SK-N-SH (cell line): ENCODE measurements at regions not wholly inside any gene's neighbourhood (a gene's known extent, or its start where the extent isn't known, plus 50 kb on each side); places are given as distances from the start of the nearest gene placed in this dataset.
"Not testable (repeated sequence)": the region's sequence is repeated elsewhere in the genome, so short reads cannot be mapped to it uniquely, and the experiment has no call there.

Experiments
- CTCF ChIA-PET: fragments of 300-600, 350-600 bp; formaldehyde crosslinking; extraction: SDS; loops from one replicate; lab custom pipeline; 2021; lab: Yijun Ruan, JAX
- POLR2A ChIA-PET: fragments of 350-600 bp; sonication (Branson Sonifier 250); formaldehyde crosslinking; extraction: SDS; loops from one replicate; lab custom pipeline; 2020; ENCODE audit warnings: antibody characterized with exemption, inconsistent platforms; lab: Yijun Ruan, JAX
- DNase-seq: peaks from one replicate; pipeline ENCODE4 v3.0.0; 2012
- H2AFZ ChIP-seq: fragments of 200-600 bp; sonication (generic); 2 replicates; pipeline ENCODE4 v1.8.1; 2016; ENCODE audit warnings: antibody characterized with exemption, mild to moderate bottlenecking, low read depth
- H3F3A ChIP-seq: fragments of 200-600 bp; sonication (generic); replicated peaks from 2 replicates; pipeline ENCODE3; 2016; ENCODE audit warnings: antibody characterized with exemption, mild to moderate bottlenecking; ENCODE audit not compliant: insufficient read depth
- H3K27ac ChIP-seq, 2 experiments: fragments of 200-500 bp in 1 of 2; fragments of 200-600 bp in 1 of 2; sonication (Bioruptor generic) in 1 of 2; sonication (generic), shearing (Covaris generic) in 1 of 2; 2 replicates each; pipeline versions ENCODE4 v1.5.1 to v1.6.1; 2014 to 2016; ENCODE audit warnings: low read depth in 2 of 2, inconsistent platforms in 1 of 2, low read length in 1 of 2, mild to moderate bottlenecking in 1 of 2, mixed read lengths in 1 of 2
- H3K27me3 ChIP-seq: fragments of 200-600 bp; sonication (generic), shearing (Covaris generic); 2 replicates; pipeline ENCODE4 v1.6.1; 2016; ENCODE audit warnings: mixed run types; ENCODE audit not compliant: insufficient read depth
- H3K36me3 ChIP-seq, 2 experiments: fragments of 200-500 bp in 1 of 2; fragments of 200-600 bp in 1 of 2; sonication (Bioruptor generic) in 1 of 2; sonication (generic) in 1 of 2; replicated peaks in 1 of 2; 2 replicates each; pipeline versions ENCODE3 to v1.5.1; 2014 to 2016; ENCODE audit warnings: low read length in 1 of 2, mild to moderate bottlenecking in 1 of 2; ENCODE audit not compliant: insufficient read depth in 2 of 2, control insufficient read depth in 1 of 2
- H3K4me1 ChIP-seq, 2 experiments: fragments of 200-500 bp in 1 of 2; fragments of 200-600 bp in 1 of 2; sonication (Bioruptor generic) in 1 of 2; sonication (generic), shearing (Covaris generic) in 1 of 2; 2 replicates each; pipeline versions ENCODE4 v1.5.1 to v1.6.1; 2014 to 2016; ENCODE audit warnings: low read depth in 1 of 2, low read length in 1 of 2, mixed run types in 1 of 2; ENCODE audit not compliant: insufficient read depth in 2 of 2, control insufficient read depth in 1 of 2
- H3K4me2 ChIP-seq: fragments of 200-600 bp; sonication (generic), shearing (Covaris generic); 2 replicates; pipeline ENCODE4 v1.6.1; 2017; ENCODE audit warnings: mixed run types
- H3K4me3 ChIP-seq, 2 experiments: fragments of 200-500 bp in 1 of 2; fragments of 200-600 bp in 1 of 2; sonication (Bioruptor generic) in 1 of 2; sonication (generic), shearing (Covaris generic) in 1 of 2; 2 replicates each; pipeline versions ENCODE4 v1.5.1 to v1.8.1; 2014 to 2016; ENCODE audit warnings: low read depth in 2 of 2, inconsistent platforms in 1 of 2, low read length in 1 of 2, mild to moderate bottlenecking in 1 of 2, mixed read lengths in 1 of 2, moderate library complexity in 1 of 2
- H3K79me2 ChIP-seq: fragments of 200-600 bp; sonication (generic); 2 replicates; pipeline ENCODE4 v1.8.1; 2017; ENCODE audit warnings: mild to moderate bottlenecking; ENCODE audit not compliant: insufficient read depth
- H3K9ac ChIP-seq: fragments of 200-600 bp; sonication (generic); 2 replicates; pipeline ENCODE4 v1.6.1; 2017; ENCODE audit warnings: mixed run types
- H3K9me2 ChIP-seq: fragments of 200-600 bp; sonication (generic); 2 replicates; pipeline ENCODE4 v1.6.1; 2017; ENCODE audit warnings: mixed run types
- H3K9me3 ChIP-seq: fragments of 200-600 bp; sonication (generic); 2 replicates; pipeline ENCODE4 v1.6.1; 2017; ENCODE audit warnings: mixed run types, mild to moderate bottlenecking, moderate library complexity
- H4K20me1 ChIP-seq: fragments of 200-600 bp; sonication (generic); 2 replicates; pipeline ENCODE4 v1.6.1; 2017; ENCODE audit warnings: mild to moderate bottlenecking, mixed run types; ENCODE audit not compliant: insufficient read depth
- CTCF ChIP-seq: fragments of 200-600 bp; sonication (generic); IDR thresholded peaks from 2 replicates; pipeline ENCODE4 v1.6.1; 2017; ENCODE audit warnings: antibody characterized with exemption, mild to moderate bottlenecking, moderate library complexity
- EZH2phosphoT487 ChIP-seq: fragments of 200-600 bp; sonication (generic); IDR thresholded peaks from 2 replicates; pipeline ENCODE4 v1.6.1; 2017; ENCODE audit warnings: low read depth, mixed run types, mild to moderate bottlenecking, antibody characterized with exemption, moderate library complexity, borderline replicate concordance
- FOXM1 ChIP-seq: IDR thresholded peaks from 2 replicates; pipeline ENCODE4 v1.4.0; 2012; ENCODE audit warnings: low read depth, mild to moderate bottlenecking
- GABPA ChIP-seq: IDR thresholded peaks from 2 replicates; pipeline ENCODE4 v1.4.0; 2012; ENCODE audit warnings: low read depth, mild to moderate bottlenecking
- JUND ChIP-seq: IDR thresholded peaks from 2 replicates; pipeline ENCODE4 v1.4.0; 2012
- MAX ChIP-seq: IDR thresholded peaks from 2 replicates; pipeline ENCODE4 v1.4.0; 2012; ENCODE audit warnings: low read depth
- MXI1 ChIP-seq: IDR thresholded peaks from 2 replicates; pipeline ENCODE4 v1.6.1; 2012; ENCODE audit warnings: mild to moderate bottlenecking, low read depth, low read length, improper control_type of control experiment
- NFIC ChIP-seq: IDR thresholded peaks from 2 replicates; pipeline ENCODE4 v1.4.0; 2012; ENCODE audit warnings: borderline replicate concordance
- POLR2AphosphoS5 ChIP-seq: IDR thresholded peaks from 2 replicates; pipeline ENCODE4 v1.6.1; 2012; ENCODE audit warnings: low read depth, low read length
- RAD21 ChIP-seq: IDR thresholded peaks from 2 replicates; pipeline ENCODE4 v1.6.1; 2012; ENCODE audit warnings: mild to moderate bottlenecking, low read length
- REST ChIP-seq: IDR thresholded peaks from 2 replicates; pipeline ENCODE4 v1.6.1; 2012; ENCODE audit warnings: mild to moderate bottlenecking, low read depth, low read length, moderate library complexity
- RFX5 ChIP-seq: IDR thresholded peaks from 2 replicates; pipeline ENCODE4 v1.6.1; 2012; ENCODE audit warnings: mild to moderate bottlenecking, improper control_type of control experiment, low read length
- RXRA ChIP-seq: IDR thresholded peaks from 2 replicates; pipeline ENCODE4 v1.4.0; 2012; ENCODE audit warnings: low read depth, mild to moderate bottlenecking, borderline replicate concordance
- SIN3A ChIP-seq: IDR thresholded peaks from 2 replicates; pipeline ENCODE4 v1.6.1; 2012; ENCODE audit warnings: low read depth, mild to moderate bottlenecking, low read length, moderate library complexity, borderline replicate concordance
- TAF1 ChIP-seq: IDR thresholded peaks from 2 replicates; pipeline ENCODE4 v1.6.1; 2012; ENCODE audit warnings: low read depth, mild to moderate bottlenecking, low read length, moderate library complexity, borderline replicate concordance
- TCF12 ChIP-seq: IDR thresholded peaks from 2 replicates; pipeline ENCODE4 v1.4.0; 2012
- YY1 ChIP-seq: IDR thresholded peaks from 2 replicates; pipeline ENCODE4 v1.4.0; 2012; ENCODE audit warnings: low read depth, mild to moderate bottlenecking
- WGBS: methylation state at CpG from one replicate; pipeline ENCODE4 v1.1.6; 2017; ENCODE audit warnings: low lambda C conversion rate; 5-methylcytosine and 5-hydroxymethylcytosine counted together

- H3K27me3 ChIP-seq, result no peaks in the 10 kb centered on the region; the same call in 1 of the 2 replicates
- peak; percentile 74 for TF ChIP-seq CTCF
- no peak for TF ChIP-seq EZH2phosphoT487
- TF ChIP-seq RAD21, result peak; percentile 34
- TF ChIP-seq POLR2AphosphoS5, result no peak
- TF ChIP-seq, all 33 proteins: peak for 2
- no peak overlapping the region for H3K27ac ChIP-seq
- 13% methylated on average over 7 of the region's 7 CpGs for WGBS
- H3K36me3 ChIP-seq, result no peaks in the 10 kb centered on the region
- H4K20me1 ChIP-seq, result no peaks in the 10 kb centered on the region
- H3K9me3 ChIP-seq, result no peaks in the 10 kb centered on the region
- H3F3A ChIP-seq, result no peaks in the 10 kb centered on the region
- no peak overlapping the region for H3K4me3 ChIP-seq
- H3K9me2 ChIP-seq, result no peaks in the 10 kb centered on the region
- POLR2A ChIA-PET, result no interaction called here
- H3K4me1 ChIP-seq, result no peaks in the 10 kb centered on the region
- DNase-seq, result peak; percentile 19
- no peak overlapping the region for H3K9ac ChIP-seq
- no peaks in the 10 kb centered on the region for H3K79me2 ChIP-seq
- H2AFZ ChIP-seq, result no peak overlapping the region
- CTCF ChIA-PET, result interaction anchor here (0.7 to 1.3 kb wide), 4 partner anchors 10 to 44 kb away, joined by 3 to 4 read pairs (median 3); no protein-coding TSS in a partner anchor
- H3K4me2 ChIP-seq, result no peak overlapping the region
Measured at GRCh38 chr2:88919087-88919738, 227.7 kb downstream of the RPIA start.

- H3K4me3 ChIP-seq, H3K9ac ChIP-seq, H3K27me3 ChIP-seq, H3K9me2 ChIP-seq, DNase-seq, H3F3A ChIP-seq, POLR2A ChIA-PET, H3K4me1 ChIP-seq, H3K27ac ChIP-seq, H3K9me3 ChIP-seq, H3K4me2 ChIP-seq, H4K20me1 ChIP-seq, H2AFZ ChIP-seq, H3K36me3 ChIP-seq, H3K79me2 ChIP-seq: not testable (repeated sequence)
- CTCF ChIA-PET, result interaction anchor here (1.7 kb wide), 2 partner anchors 20 to 40 kb away, joined by 3 to 4 read pairs; no protein-coding TSS in a partner anchor
- 21% methylated on average over 5 of the region's 31 CpGs for WGBS
Measured at GRCh38 chr2:88920399-88920798, 228.9 kb downstream of the RPIA start.

GRCh38 chr2:88924533-88924932 lies 233.1 kb downstream of the RPIA start:
- Histone ChIP-seq H3K79me2 (no peaks in the 10 kb centered on the region), H3K4me3 (no peak overlapping the region), H3K36me3 (no peaks in the 10 kb centered on the region), H3F3A (no peaks in the 10 kb centered on the region), H3K9me3 (no peaks in the 10 kb centered on the region), H2AFZ (no peak overlapping the region), H3K27ac (no peak overlapping the region), H3K9me2 (no peaks in the 10 kb centered on the region), H3K4me1 (no peaks in the 10 kb centered on the region), H3K9ac (no peak overlapping the region), H3K4me2 (no peak overlapping the region), H4K20me1 (no peaks in the 10 kb centered on the region), H3K27me3 (no peaks in the 10 kb centered on the region; the same call in 1 of the 2 replicates)
- CTCF ChIA-PET, result interaction anchor here (1.5 kb wide), 1 partner anchor 44 kb away, joined by 4 read pairs; no protein-coding TSS in a partner anchor
- no peak for DNase-seq
- POLR2A ChIA-PET, result no interaction called here
- WGBS, result 38% methylated on average over 1 of the region's 1 CpG
- TF ChIP-seq TCF12 (no peak), REST (no peak), NFIC (no peak), GABPA (no peak), FOXM1 (no peak), JUND (no peak), TAF1 (no peak), YY1 (no peak), MXI1 (no peak), RFX5 (no peak), MAX (no peak), RXRA (no peak), SIN3A (no peak)
